Keratinocyte (primary cell): ENCODE measurements at regions not wholly inside any gene's neighbourhood (a gene's known extent, or its start where the extent isn't known, plus 50 kb on each side); places are given as distances from the start of the nearest gene placed in this dataset.

Experiments used
- DNase-seq: peaks from one replicate; pipeline ENCODE4 v3.0.0-alpha.2; 2011; ENCODE audit warnings: low read depth, missing footprints, low spot score
- FAIRE-seq: peaks from 2 replicates; lab custom pipeline; 2011; peaks lifted over from hg19 to GRCh38; lab: Jason Lieb, UNC
- H2AFZ ChIP-seq: 2 replicates; pipeline ENCODE4 v1.6.0; 2012; ENCODE audit warnings: low read length, control low read depth, inconsistent platforms; ENCODE audit not compliant: control insufficient read depth
- H3K27ac ChIP-seq: 2 replicates; pipeline ENCODE4 v1.5.1; 2011; ENCODE audit warnings: low read length; ENCODE audit not compliant: control insufficient read depth, insufficient read depth
- H3K27me3 ChIP-seq: 3 replicates; pipeline ENCODE4 v1.6.0; 2011; ENCODE audit warnings: low read length; ENCODE audit not compliant: control insufficient read depth, insufficient read depth; ENCODE audit errors: extremely low read depth
- H3K36me3 ChIP-seq, 2 experiments: 2 replicates in 1 of 2; 3 replicates in 1 of 2; pipeline ENCODE4 v1.5.1; 2011; ENCODE audit warnings: low read length in 2 of 2, mild to moderate bottlenecking in 1 of 2; ENCODE audit not compliant: control insufficient read depth in 2 of 2, insufficient read depth in 2 of 2; ENCODE audit errors: extremely low read depth in 1 of 2
- H3K4me1 ChIP-seq: 3 replicates; pipeline ENCODE4 v1.5.1; 2011; ENCODE audit warnings: low read length; ENCODE audit not compliant: control insufficient read depth, insufficient read depth; ENCODE audit errors: extremely low read depth
- H3K4me2 ChIP-seq: 3 replicates; pipeline ENCODE4 v1.6.0; 2011; ENCODE audit warnings: low read depth, low read length; ENCODE audit not compliant: control insufficient read depth, insufficient read depth; ENCODE audit errors: extremely low read depth
- H3K4me3 ChIP-seq, 3 experiments: fragments of 200-600 bp in 1 of 3; sonication (generic) in 1 of 3; 2 replicates in 2 of 3; 3 replicates in 1 of 3; pipeline ENCODE4 v1.5.1; 2011 to 2016; ENCODE audit warnings: low read length in 3 of 3, mild to moderate bottlenecking in 3 of 3, control low read depth in 2 of 3, inconsistent platforms in 1 of 3, low read depth in 1 of 3, mixed read lengths in 1 of 3, mixed run types in 1 of 3, moderate library complexity in 1 of 3; ENCODE audit not compliant: control insufficient read depth in 2 of 3, insufficient read depth in 2 of 3; ENCODE audit errors: extremely low read depth in 1 of 3
- H3K79me2 ChIP-seq: 2 replicates; pipeline ENCODE4 v1.6.0; 2012; ENCODE audit warnings: low read length; ENCODE audit not compliant: control insufficient read depth, insufficient read depth
- H3K9ac ChIP-seq: 3 replicates; pipeline ENCODE4 v1.6.0; 2011; ENCODE audit warnings: low read length; ENCODE audit not compliant: control insufficient read depth, insufficient read depth; ENCODE audit errors: extremely low read depth
- H3K9me1 ChIP-seq: 3 replicates; pipeline ENCODE4 v1.6.0; 2011; ENCODE audit warnings: low read length; ENCODE audit not compliant: control insufficient read depth, insufficient read depth; ENCODE audit errors: extremely low read depth
- H3K9me3 ChIP-seq: 2 replicates; pipeline ENCODE4 v1.5.1; 2012; ENCODE audit warnings: low read depth, low read length; ENCODE audit not compliant: control insufficient read depth
- H4K20me1 ChIP-seq: 3 replicates; pipeline ENCODE4 v1.6.0; 2011; ENCODE audit warnings: low read length; ENCODE audit not compliant: control insufficient read depth, insufficient read depth; ENCODE audit errors: extremely low read depth
- CTCF ChIP-seq, 3 experiments: IDR thresholded peaks in 1 of 3; conservative IDR thresholded peaks in 1 of 3; optimal IDR thresholded peaks in 1 of 3; 2 replicates in 2 of 3; 3 replicates in 1 of 3; pipeline versions ENCODE3 to v1.5.1; 2011; ENCODE audit warnings: low read length in 3 of 3, mild to moderate bottlenecking in 3 of 3, moderate library complexity in 2 of 3, control low read depth in 1 of 3, inconsistent platforms in 1 of 3; ENCODE audit not compliant: insufficient read depth in 2 of 3; ENCODE audit errors: extremely low read depth in 1 of 3
- EZH2 ChIP-seq: IDR thresholded peaks from one replicate; pipeline ENCODE4 v1.6.1; 2012; ENCODE audit warnings: inconsistent platforms, mild to moderate bottlenecking, low read length, moderate library complexity
- dilution Hi-C: fragments of 300-500 bp; cut with MboI; formaldehyde crosslinking; loops from one replicate; pipeline ENCODE4 v1.7.0; 2020; ENCODE audit warnings: low sequenced_read_pairs; ENCODE audit not compliant: extremely low pct_ligation_motif_present

- Histone ChIP-seq H3K27ac (peak overlapping the region; percentile 12), H3K9ac (no peak overlapping the region), H3K36me3 (no peaks in the 10 kb centered on the region), H3K79me2 (no peaks in the 10 kb centered on the region), H3K4me3 (no peak overlapping the region), H3K9me1 (no peaks in the 10 kb centered on the region), H3K4me2 (no peak overlapping the region), H3K27me3 (no peaks in the 10 kb centered on the region), H2AFZ (no peak overlapping the region), H4K20me1 (no peaks in the 10 kb centered on the region), H3K4me1 (peaks cover 22% of the 10 kb centered on the region), H3K9me3 (no peaks in the 10 kb centered on the region)
- no peak for DNase-seq
- FAIRE-seq, result peak; percentile 43
- dilution Hi-C loops, result no loop called here
- TF ChIP-seq CTCF (optimal IDR thresholded peaks at IDR 0.05 in 1 of 3, IDR thresholded peaks at IDR 0.05 in 1 of 3, conservative IDR thresholded peaks at IDR 0.05 in 1 of 3; ENCODE audit: extremely low read depth in 1 of 3, insufficient read depth in 2 of 3, low read length in 3 of 3), result no peak
- no peak for TF ChIP-seq EZH2
Observed at GRCh38 chr11:95500466-95500865, 269.5 kb upstream of the SESN3 start.

- Histone ChIP-seq H3K36me3 (no peaks in the 10 kb centered on the region), H3K79me2 (no peaks in the 10 kb centered on the region), H3K9me1 (no peaks in the 10 kb centered on the region), H3K9me3 (no peaks in the 10 kb centered on the region), H3K27ac (peak overlapping the region; percentile 65), H4K20me1 (no peaks in the 10 kb centered on the region), H3K4me3 (no peak overlapping the region), H3K27me3 (no peaks in the 10 kb centered on the region), H3K4me2 (peak overlapping the region; percentile 55), H3K4me1 (peaks cover 22% of the 10 kb centered on the region), H3K9ac (no peak overlapping the region), H2AFZ (no peak overlapping the region)
- peak; percentile 91 for DNase-seq
- FAIRE-seq, result peak; percentile 88
- TF ChIP-seq CTCF (optimal IDR thresholded peaks at IDR 0.05 in 1 of 3, IDR thresholded peaks at IDR 0.05 in 1 of 3, conservative IDR thresholded peaks at IDR 0.05 in 1 of 3; ENCODE audit: extremely low read depth in 1 of 3, insufficient read depth in 2 of 3, low read length in 3 of 3), result no peak
- TF ChIP-seq EZH2, result no peak
- dilution Hi-C loops, result no loop called here
Observed at GRCh38 chr11:95499516-95500135, 268.6 kb upstream of the SESN3 start.
